ENCODE measurements at regions not wholly inside any gene's neighbourhood (a gene's known extent, or its start where the extent isn't known, plus 50 kb on each side); places are given as distances from the start of the nearest gene placed in this dataset.

DNA sequence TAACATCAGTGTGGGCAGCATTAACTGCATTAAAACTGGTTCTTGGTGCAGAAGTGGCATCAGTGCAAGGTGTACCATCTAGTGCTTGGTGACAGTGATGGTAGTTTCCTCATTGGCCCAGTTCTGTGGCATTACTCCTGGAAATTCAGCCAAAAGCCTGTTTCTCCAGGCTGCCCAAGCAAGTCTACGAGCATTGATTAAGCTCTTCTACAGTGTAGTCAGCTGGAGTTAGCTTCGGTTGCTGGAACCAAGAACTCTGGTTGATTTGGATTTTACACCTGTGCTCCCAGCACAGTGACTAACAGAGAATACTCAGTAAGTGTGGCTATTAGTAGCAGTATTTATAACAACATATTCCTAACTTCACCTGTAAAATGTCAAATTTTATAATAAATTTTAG, 84.9 kb upstream of the ZDHHC17 start:
- TF ChIP-seq PATZ1 (CRISPR knock-in tag; IDR thresholded peaks at IDR 0.05; ENCODE audit: borderline replicate concordance): no peak
- no peak for TF ChIP-seq ZC3H10 (CRISPR knock-in tag; IDR thresholded peaks at IDR 0.05)
